Rectal smooth muscle tissue (tissue), 1 donor: ENCODE measurements at regions not wholly inside any gene's neighbourhood (a gene's known extent, or its start where the extent isn't known, plus 50 kb on each side); places are given as distances from the start of the nearest gene placed in this dataset.
A peak's percentile ranks its signal among the peaks of the same experiment; 100 is the strongest.

Source experiments
- H3K27ac ChIP-seq: one replicate; pipeline ENCODE4 v1.7.0; 2013; ENCODE audit warnings: low read depth, low read length, inconsistent platforms
- H3K27me3 ChIP-seq: one replicate; pipeline ENCODE4 v1.7.0; 2013; ENCODE audit warnings: low read length; ENCODE audit not compliant: control insufficient read depth, insufficient read depth
- H3K36me3 ChIP-seq: one replicate; pipeline ENCODE4 v1.7.0; 2013; ENCODE audit warnings: low read length; ENCODE audit not compliant: control insufficient read depth, insufficient read depth
- H3K4me1 ChIP-seq: one replicate; pipeline ENCODE4 v1.7.0; 2013; ENCODE audit warnings: low read length; ENCODE audit not compliant: control insufficient read depth, insufficient read depth
- H3K4me3 ChIP-seq: one replicate; pipeline ENCODE4 v1.7.0; 2013; ENCODE audit warnings: low read length
- H3K9ac ChIP-seq: one replicate; pipeline ENCODE4 v1.7.0; 2013; ENCODE audit warnings: low read length

- Histone ChIP-seq H3K36me3 (no peaks in the 10 kb centered on the region), H3K4me3 (no peak overlapping the region), H3K27me3 (no peaks in the 10 kb centered on the region), H3K9ac (no peak overlapping the region), H3K4me1 (no peaks in the 10 kb centered on the region), H3K27ac (no peak overlapping the region)
These were observed 331.5 kb downstream of the SNAPC1 start for GRCh38 chr14:62093736-62094135.

GRCh38 chr14:62097072-62097471 is 334.9 kb downstream of the SNAPC1 start:
- no peak overlapping the region for H3K4me3 ChIP-seq
- H3K4me1 ChIP-seq = no peaks in the 10 kb centered on the region
- H3K9ac ChIP-seq = no peak overlapping the region
- H3K36me3 ChIP-seq = no peaks in the 10 kb centered on the region
- H3K27ac ChIP-seq = no peak overlapping the region
- no peaks in the 10 kb centered on the region for H3K27me3 ChIP-seq

- Histone ChIP-seq H3K4me1 (no peaks in the 10 kb centered on the region), H3K4me3 (no peak overlapping the region), H3K27ac (no peak overlapping the region), H3K27me3 (no peaks in the 10 kb centered on the region), H3K36me3 (no peaks in the 10 kb centered on the region), H3K9ac (no peak overlapping the region)
These were observed 335.6 kb downstream of the SNAPC1 start for GRCh38 chr14:62097824-62098223.

- Histone ChIP-seq H3K27ac (no peak overlapping the region), H3K9ac (no peak overlapping the region), H3K27me3 (no peaks in the 10 kb centered on the region), H3K36me3 (no peaks in the 10 kb centered on the region), H3K4me3 (no peak overlapping the region), H3K4me1 (no peaks in the 10 kb centered on the region)
These were observed 336.1 kb downstream of the SNAPC1 start for GRCh38 chr14:62098357-62098756.

GRCh38 chr14:62099091-62099490 is 336.9 kb downstream of the SNAPC1 start:
- no peak overlapping the region for H3K9ac ChIP-seq
- no peaks in the 10 kb centered on the region for H3K27me3 ChIP-seq
- no peaks in the 10 kb centered on the region for H3K36me3 ChIP-seq
- no peak overlapping the region for H3K4me3 ChIP-seq
- H3K27ac ChIP-seq = no peak overlapping the region
- H3K4me1 ChIP-seq = no peaks in the 10 kb centered on the region

GRCh38 chr14:62101189-62101588 is 339.0 kb downstream of the SNAPC1 start:
- no peaks in the 10 kb centered on the region for H3K4me1 ChIP-seq
- no peak overlapping the region for H3K4me3 ChIP-seq
- no peak overlapping the region for H3K27ac ChIP-seq
- no peaks in the 10 kb centered on the region for H3K36me3 ChIP-seq
- H3K27me3 ChIP-seq = no peaks in the 10 kb centered on the region
- no peak overlapping the region for H3K9ac ChIP-seq

GRCh38 chr14:62101673-62102348 is 339.6 kb downstream of the SNAPC1 start:
- Histone ChIP-seq H3K36me3 (no peaks in the 10 kb centered on the region), H3K27ac (no peak overlapping the region), H3K9ac (no peak overlapping the region), H3K4me3 (no peak overlapping the region), H3K27me3 (no peaks in the 10 kb centered on the region), H3K4me1 (no peaks in the 10 kb centered on the region)

GRCh38 chr14:62102349-62102725 is 340.1 kb downstream of the SNAPC1 start:
- no peak overlapping the region for H3K4me3 ChIP-seq
- H3K27ac ChIP-seq = no peak overlapping the region
- H3K9ac ChIP-seq = no peak overlapping the region
- H3K27me3 ChIP-seq = no peaks in the 10 kb centered on the region
- no peaks in the 10 kb centered on the region for H3K4me1 ChIP-seq
- H3K36me3 ChIP-seq = no peaks in the 10 kb centered on the region

GRCh38 chr14:62103464-62103863 is 341.2 kb downstream of the SNAPC1 start:
- Histone ChIP-seq H3K27me3 (no peaks in the 10 kb centered on the region), H3K9ac (no peak overlapping the region), H3K4me3 (no peak overlapping the region), H3K4me1 (no peaks in the 10 kb centered on the region), H3K36me3 (no peaks in the 10 kb centered on the region), H3K27ac (no peak overlapping the region)

- H3K27ac ChIP-seq = no peak overlapping the region
- no peak overlapping the region for H3K4me3 ChIP-seq
- no peak overlapping the region for H3K9ac ChIP-seq
- no peaks in the 10 kb centered on the region for H3K36me3 ChIP-seq
- no peaks in the 10 kb centered on the region for H3K27me3 ChIP-seq
- H3K4me1 ChIP-seq = no peaks in the 10 kb centered on the region
These were observed 348.7 kb downstream of the SNAPC1 start for GRCh38 chr14:62110941-62111340.

- no peaks in the 10 kb centered on the region for H3K4me1 ChIP-seq
- peak overlapping the region; percentile 47 for H3K4me3 ChIP-seq
- no peak overlapping the region for H3K27ac ChIP-seq
- H3K27me3 ChIP-seq = peaks cover 4% of the 10 kb centered on the region
- no peaks in the 10 kb centered on the region for H3K36me3 ChIP-seq
- no peak overlapping the region for H3K9ac ChIP-seq
These were observed 355.0 kb downstream of the SNAPC1 start for GRCh38 chr14:62117010-62117750.

- Histone ChIP-seq H3K27me3 (peaks cover 4% of the 10 kb centered on the region), H3K9ac (no peak overlapping the region), H3K4me3 (peak overlapping the region; percentile 47), H3K27ac (no peak overlapping the region), H3K4me1 (no peaks in the 10 kb centered on the region), H3K36me3 (no peaks in the 10 kb centered on the region)
These were observed 355.5 kb downstream of the SNAPC1 start for GRCh38 chr14:62117751-62118105.

GRCh38 chr14:62118461-62118860 is 356.2 kb downstream of the SNAPC1 start:
- no peaks in the 10 kb centered on the region for H3K36me3 ChIP-seq
- H3K4me3 ChIP-seq = no peak overlapping the region
- H3K27me3 ChIP-seq = peaks cover 4% of the 10 kb centered on the region
- no peaks in the 10 kb centered on the region for H3K4me1 ChIP-seq
- no peak overlapping the region for H3K27ac ChIP-seq
- H3K9ac ChIP-seq = no peak overlapping the region
